HEK293 (cell line): ENCODE measurements at regions not wholly inside any gene's neighbourhood (a gene's known extent, or its start where the extent isn't known, plus 50 kb on each side); places are given as distances from the start of the nearest gene placed in this dataset.

ENCODE experiments used
- CTCF ChIP-seq: fragments of 450-650 bp; formaldehyde crosslinking; IDR thresholded peaks from 2 replicates; pipeline ENCODE4 v1.5.1; 2016; ENCODE audit warnings: missing biosample characterization, missing genetic modification characterization
- GLIS1 ChIP-seq: fragments of 450-650 bp; formaldehyde crosslinking; IDR thresholded peaks from 2 replicates; pipeline ENCODE4 v1.5.1; 2016; ENCODE audit warnings: missing biosample characterization, missing genetic modification characterization
- PRDM10 ChIP-seq: fragments of 450-650 bp; formaldehyde crosslinking; IDR thresholded peaks from 2 replicates; pipeline ENCODE4 v1.5.1; 2016; ENCODE audit warnings: missing biosample characterization, missing genetic modification characterization
- ZNF416 ChIP-seq: fragments of 450-650 bp; formaldehyde crosslinking; IDR thresholded peaks from 2 replicates; pipeline ENCODE4 v1.5.1; 2016; ENCODE audit warnings: missing biosample characterization, missing genetic modification characterization
- ZNF433 ChIP-seq: fragments of 450-650 bp; formaldehyde crosslinking; IDR thresholded peaks from 2 replicates; pipeline ENCODE4 v1.5.1; 2016; ENCODE audit warnings: missing biosample characterization, missing genetic modification characterization, low read depth
- ZNF501 ChIP-seq: fragments of 450-650 bp; formaldehyde crosslinking; IDR thresholded peaks from 2 replicates; pipeline ENCODE4 v1.5.1; 2016; ENCODE audit warnings: missing biosample characterization, missing genetic modification characterization
- ZNF514 ChIP-seq: fragments of 450-650 bp; formaldehyde crosslinking; IDR thresholded peaks from 2 replicates; pipeline ENCODE4 v1.5.1; 2016; ENCODE audit warnings: missing biosample characterization, missing genetic modification characterization

GRCh38 chr4:126698224-126698623, 934.5 kb upstream of the INTU start:
- TF ChIP-seq ZNF514 (tag by site-specific recombination) (no peak), ZNF501 (tag by site-specific recombination) (no peak), ZNF433 (tag by site-specific recombination) (no peak), CTCF (tag by site-specific recombination) (no peak), ZNF416 (no peak), GLIS1 (tag by site-specific recombination) (no peak), PRDM10 (tag by site-specific recombination) (no peak)
